GM12874 (cell line): ENCODE measurements at regions not wholly inside any gene's neighbourhood (a gene's known extent, or its start where the extent isn't known, plus 50 kb on each side); places are given as distances from the start of the nearest gene placed in this dataset.

Experiments
- TF ChIP-seq, protein P1 (sequence below): IDR thresholded peaks from 2 replicates; pipeline ENCODE4 v1.5.1; 2011; ENCODE audit warnings: low read depth, mild to moderate bottlenecking, control low read depth, low read length, moderate library complexity; ENCODE audit not compliant: insufficient read depth

DNA sequence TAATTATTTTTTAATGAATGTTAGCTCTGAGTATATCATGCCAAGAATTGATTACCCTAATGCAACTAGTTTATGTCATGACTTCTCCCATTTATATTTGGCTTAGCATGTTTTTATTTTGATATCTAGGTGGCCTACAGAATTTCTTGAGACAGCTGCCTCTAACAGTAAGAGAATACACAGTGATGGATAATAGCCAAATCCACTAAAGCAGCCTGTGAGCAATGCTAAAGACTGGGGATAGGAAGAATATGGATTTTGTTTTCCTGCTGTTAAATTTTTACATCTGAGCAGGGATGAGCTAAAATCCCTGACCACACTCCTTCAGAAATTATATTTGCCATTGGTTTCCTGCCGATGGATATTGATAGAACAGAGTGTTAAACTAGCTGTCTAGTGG, 149.3 kb upstream of the TGFBR2 start:
- TF ChIP-seq, protein P1, sequence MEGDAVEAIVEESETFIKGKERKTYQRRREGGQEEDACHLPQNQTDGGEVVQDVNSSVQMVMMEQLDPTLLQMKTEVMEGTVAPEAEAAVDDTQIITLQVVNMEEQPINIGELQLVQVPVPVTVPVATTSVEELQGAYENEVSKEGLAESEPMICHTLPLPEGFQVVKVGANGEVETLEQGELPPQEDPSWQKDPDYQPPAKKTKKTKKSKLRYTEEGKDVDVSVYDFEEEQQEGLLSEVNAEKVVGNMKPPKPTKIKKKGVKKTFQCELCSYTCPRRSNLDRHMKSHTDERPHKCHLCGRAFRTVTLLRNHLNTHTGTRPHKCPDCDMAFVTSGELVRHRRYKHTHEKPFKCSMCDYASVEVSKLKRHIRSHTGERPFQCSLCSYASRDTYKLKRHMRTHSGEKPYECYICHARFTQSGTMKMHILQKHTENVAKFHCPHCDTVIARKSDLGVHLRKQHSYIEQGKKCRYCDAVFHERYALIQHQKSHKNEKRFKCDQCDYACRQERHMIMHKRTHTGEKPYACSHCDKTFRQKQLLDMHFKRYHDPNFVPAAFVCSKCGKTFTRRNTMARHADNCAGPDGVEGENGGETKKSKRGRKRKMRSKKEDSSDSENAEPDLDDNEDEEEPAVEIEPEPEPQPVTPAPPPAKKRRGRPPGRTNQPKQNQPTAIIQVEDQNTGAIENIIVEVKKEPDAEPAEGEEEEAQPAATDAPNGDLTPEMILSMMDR: no peak

DNA sequence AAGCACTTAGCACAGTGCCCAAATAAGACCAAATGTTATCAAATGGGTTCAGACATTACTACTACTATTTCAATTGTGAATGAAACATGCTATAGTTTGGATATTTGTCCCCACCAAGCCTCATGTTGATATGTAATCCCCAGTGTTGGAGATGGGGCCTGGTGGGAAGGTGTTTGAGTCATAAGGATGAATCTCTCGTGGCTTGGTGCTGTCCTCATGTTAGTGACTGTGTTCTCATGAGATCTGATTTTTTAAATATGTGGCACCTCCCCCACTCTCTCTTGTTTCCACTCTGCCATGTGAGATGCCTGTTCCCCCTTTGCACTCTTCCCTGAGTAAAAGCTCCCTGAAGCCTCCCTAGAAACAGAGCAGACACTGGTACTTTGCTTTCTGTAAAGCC, 148.7 kb upstream of the TGFBR2 start:
- TF ChIP-seq, protein P1: no peak

DNA sequence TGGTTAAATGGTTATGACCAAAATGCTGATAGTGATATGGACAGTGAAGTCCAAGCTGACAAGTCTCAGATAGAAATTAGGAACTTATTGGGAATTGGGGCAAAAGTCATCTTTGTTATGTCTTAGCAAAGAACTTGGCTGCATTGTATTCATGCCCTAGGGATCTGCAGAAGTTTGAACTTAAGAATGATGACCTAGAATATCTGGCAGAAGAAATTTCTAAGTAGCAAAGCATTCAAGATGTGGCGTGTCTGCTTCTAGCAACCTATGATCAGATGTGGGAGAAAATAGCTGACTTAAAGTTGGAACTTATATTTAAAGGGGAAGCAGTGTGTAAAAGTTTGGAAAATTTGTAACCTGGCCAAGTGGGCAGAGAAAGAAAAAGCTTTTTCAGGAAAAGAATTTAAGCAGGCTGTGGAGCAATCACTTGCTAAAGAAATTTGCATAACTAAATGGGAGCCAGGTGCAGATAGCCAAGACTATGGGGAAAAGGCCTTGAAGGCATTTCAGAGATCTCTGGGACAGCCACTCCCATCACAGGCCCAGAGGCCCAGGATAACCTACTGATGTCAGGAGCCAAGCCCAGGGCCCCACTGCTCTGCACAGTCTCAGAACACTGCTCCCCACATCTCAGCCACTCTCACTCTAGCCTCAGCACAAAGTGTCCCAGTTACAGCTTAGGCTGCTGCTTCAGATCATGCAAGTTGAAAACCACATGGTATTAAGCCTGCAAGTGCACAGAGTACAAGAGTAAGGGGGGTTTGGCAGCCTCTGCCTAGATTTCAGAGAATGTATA, 147.8 kb upstream of the TGFBR2 start:
- TF ChIP-seq, protein P1: no peak

DNA sequence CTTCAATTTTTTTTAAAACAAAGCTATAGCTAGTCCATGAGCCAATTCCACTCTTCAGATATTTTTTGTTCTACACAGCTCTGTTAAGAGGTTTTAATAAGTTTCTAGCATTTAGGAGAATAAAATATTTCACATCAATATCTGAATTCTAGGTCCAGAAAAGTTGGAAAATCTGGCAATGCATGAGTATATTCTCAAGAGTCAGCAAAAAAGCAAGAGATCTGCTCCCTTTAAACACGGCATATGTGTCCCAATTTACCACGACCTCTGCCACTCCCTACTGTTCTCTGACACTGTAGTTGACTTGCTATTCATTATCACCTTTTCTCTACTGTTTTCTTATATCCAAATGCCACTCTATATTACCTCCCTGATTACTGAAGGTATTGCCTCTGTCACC, 145.1 kb upstream of the TGFBR2 start:
- TF ChIP-seq, protein P1: no peak

DNA sequence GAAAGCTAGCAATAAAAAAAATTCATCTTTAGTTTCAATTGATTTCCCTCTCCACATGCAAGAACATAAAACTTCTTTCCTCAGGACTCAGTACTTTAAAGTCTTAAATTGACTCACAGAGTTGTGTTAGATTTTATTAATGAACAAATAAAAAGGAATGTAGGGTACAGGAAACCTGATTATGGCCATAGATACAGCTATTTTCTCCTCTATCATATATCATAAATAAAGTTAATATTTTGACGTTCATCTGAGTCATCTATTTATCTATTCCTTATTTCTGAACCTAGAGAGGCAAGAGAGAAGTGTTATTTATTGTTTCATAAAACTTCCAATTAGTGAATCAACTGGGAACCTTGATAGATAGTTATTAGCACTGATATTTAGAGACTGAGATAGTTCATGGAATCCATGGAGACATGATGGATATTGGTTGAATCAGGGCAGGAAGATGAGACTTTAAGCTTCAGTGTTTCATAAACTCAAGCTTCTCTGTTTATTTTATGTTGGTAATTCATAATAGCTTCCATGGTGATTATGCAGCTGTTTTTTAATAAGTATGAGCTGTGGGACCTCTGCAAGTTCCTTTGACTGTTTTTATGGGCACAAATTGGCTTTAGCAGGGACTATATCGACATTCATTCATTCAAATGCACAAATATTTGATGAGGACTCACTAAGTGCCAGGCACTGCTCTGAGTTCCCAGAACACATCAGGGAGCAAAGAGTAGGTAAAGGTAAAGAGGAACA, 143.5 kb upstream of the TGFBR2 start:
- TF ChIP-seq, protein P1: no peak

DNA sequence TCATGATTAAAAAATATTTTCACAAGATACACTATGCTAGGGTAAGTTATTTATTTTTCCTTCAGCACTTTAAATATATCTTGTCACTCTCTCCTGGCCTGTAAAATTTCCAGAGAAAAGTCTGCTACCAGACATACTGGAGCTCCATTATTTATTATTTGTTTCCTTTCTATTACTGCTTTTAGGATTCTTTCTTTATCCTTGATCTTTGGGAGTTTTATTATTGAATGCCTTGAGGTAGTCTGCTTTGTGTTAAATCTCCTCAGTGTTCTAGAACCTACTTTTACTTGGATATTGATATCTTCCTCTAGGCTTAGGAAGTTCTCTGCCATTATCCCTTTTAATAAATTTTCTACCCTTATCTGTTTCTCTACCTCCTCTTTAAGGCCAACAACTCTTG, 142.0 kb upstream of the TGFBR2 start:
- TF ChIP-seq, protein P1: no peak

DNA sequence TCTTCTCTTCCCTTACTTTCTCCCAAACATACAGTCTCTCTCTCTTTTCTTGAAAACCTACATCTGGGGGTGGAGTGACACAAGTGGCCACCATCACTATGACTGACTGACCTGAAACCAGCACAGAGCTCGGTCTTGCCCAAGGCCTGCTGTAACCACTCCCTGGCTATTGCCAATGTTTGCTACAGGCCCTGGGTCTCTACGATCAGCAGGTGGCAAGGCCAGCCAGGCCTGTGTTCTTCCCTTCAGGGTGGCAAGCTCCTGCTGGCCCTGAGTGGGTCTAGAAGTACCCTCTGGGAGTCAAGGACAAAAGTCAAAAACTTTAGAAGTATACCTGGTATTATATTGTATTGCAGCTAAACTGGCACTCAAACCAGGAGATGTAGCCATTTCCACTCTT, 140.9 kb upstream of the TGFBR2 start:
- TF ChIP-seq, protein P1: no peak
